ENCODE measurements at regions not wholly inside any gene's neighbourhood (a gene's known extent, or its start where the extent isn't known, plus 50 kb on each side); places are given as distances from the start of the nearest gene placed in this dataset.

- POLR2A ChIA-PET: no interaction called here
- ATAC-seq: no peak
Measured at GRCh38 chr20:43831481-43832065, 83.1 kb upstream of the TOX2 start.

GRCh38 chr20:43830883-43831282 is 83.8 kb upstream of the TOX2 start:
- no peak overlapping the region for H3K4me3 ChIP-seq (ENCODE audit: low read depth in 2 of 2, low read length in 2 of 2)
- H3K27ac ChIP-seq (ENCODE audit: low read length): no peak overlapping the region
- H3K4me1 ChIP-seq (ENCODE audit: control insufficient read depth, insufficient read depth, low read length): no peaks in the 10 kb centered on the region
- intact Hi-C loops (cut with micrococcal nuclease; ENCODE audit: unreplicated experiment): no loop called here
- no peaks in the 10 kb centered on the region for H3K9me3 ChIP-seq (ENCODE audit: control insufficient read depth, insufficient read depth, low read depth, low read length)
- no TSS peak for BruUV-seq (replicated peaks)
- H3K27me3 ChIP-seq (ENCODE audit: control insufficient read depth, insufficient read depth, low read length): no peaks in the 10 kb centered on the region
- DNase-seq (ENCODE audit: low read depth, low spot score) (no peak), ATAC-seq (no peak)
- ChIA-PET CTCF (no interaction called here), POLR2A (no interaction called here)
- TF ChIP-seq POLR2AphosphoS5 (IDR thresholded peaks at IDR 0.05; ENCODE audit: low read depth, low read length): no peak
- TF ChIP-seq SIN3A (IDR thresholded peaks at IDR 0.05; ENCODE audit: borderline replicate concordance, insufficient read depth, low read depth, low read length): no peak
- no peak for TF ChIP-seq TCF7L2 (IDR thresholded peaks at IDR 0.05; ENCODE audit: low read depth, low read length)
- no peak for TF ChIP-seq REST (IDR thresholded peaks at IDR 0.05; ENCODE audit: insufficient read depth in 1 of 2, low read depth in 2 of 2, low read length in 1 of 2)
- TF ChIP-seq CTCF (IDR thresholded peaks at IDR 0.05): no peak
- no peaks in the 10 kb centered on the region for H3K36me3 ChIP-seq (ENCODE audit: control insufficient read depth, insufficient read depth, low read length)
- in situ Hi-C loops (cut with HindIII; ENCODE audit: low pct_unique_long_range_greater_than_20kb, low sequenced_read_pairs): no loop called here

More at GRCh38 chr20:43831481-43832065, 83.1 kb upstream of the TOX2 start:
- H3K9me3 ChIP-seq (ENCODE audit: control insufficient read depth, insufficient read depth, low read depth, low read length): no peaks in the 10 kb centered on the region
- H3K27me3 ChIP-seq (ENCODE audit: control insufficient read depth, insufficient read depth, low read length): no peaks in the 10 kb centered on the region
- TF ChIP-seq REST (IDR thresholded peaks at IDR 0.05; ENCODE audit: insufficient read depth in 1 of 2, low read depth in 2 of 2, low read length in 1 of 2) (no peak), TCF7L2 (IDR thresholded peaks at IDR 0.05; ENCODE audit: low read depth, low read length) (no peak), POLR2AphosphoS5 (IDR thresholded peaks at IDR 0.05; ENCODE audit: low read depth, low read length) (no peak), CTCF (IDR thresholded peaks at IDR 0.05) (no peak), SIN3A (IDR thresholded peaks at IDR 0.05; ENCODE audit: borderline replicate concordance, insufficient read depth, low read depth, low read length) (no peak)
- intact Hi-C loops (cut with micrococcal nuclease; ENCODE audit: unreplicated experiment): no loop called here
- in situ Hi-C loops (cut with HindIII; ENCODE audit: low pct_unique_long_range_greater_than_20kb, low sequenced_read_pairs): no loop called here
- no TSS peak for BruUV-seq (replicated peaks)
- no peak overlapping the region for H3K27ac ChIP-seq (ENCODE audit: low read length)
- no peaks in the 10 kb centered on the region for H3K4me1 ChIP-seq (ENCODE audit: control insufficient read depth, insufficient read depth, low read length)
- no peaks in the 10 kb centered on the region for H3K36me3 ChIP-seq (ENCODE audit: control insufficient read depth, insufficient read depth, low read length)
- CTCF ChIA-PET: no interaction called here
- H3K4me3 ChIP-seq (ENCODE audit: low read depth in 2 of 2, low read length in 2 of 2): no peak overlapping the region
- no peak for DNase-seq (ENCODE audit: low read depth, low spot score)

Data from Panc1 (cell line).